ENCODE measurements at regions not wholly inside any gene's neighbourhood (a gene's known extent, or its start where the extent isn't known, plus 50 kb on each side); places are given as distances from the start of the nearest gene placed in this dataset.

DNA sequence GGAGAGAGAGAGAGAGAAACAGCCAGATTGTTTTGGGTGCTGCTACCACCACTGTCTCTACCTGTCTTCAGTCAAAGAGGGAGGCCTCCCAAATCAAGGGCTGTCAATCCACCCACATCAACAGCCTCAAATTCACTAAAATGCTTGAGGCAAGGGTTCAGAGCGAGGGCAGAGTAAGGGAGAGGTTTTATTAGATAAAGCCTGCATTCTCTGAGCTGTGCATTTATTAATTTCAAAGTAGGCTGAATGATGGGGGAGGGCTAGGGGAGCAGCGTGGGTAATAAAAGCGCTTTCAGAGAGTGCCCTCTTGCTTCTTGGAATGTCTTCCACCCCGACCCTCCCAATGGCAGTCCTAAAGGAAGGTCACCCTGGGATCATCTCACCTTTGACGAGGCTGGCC is 636.5 kb upstream of the TBX3 start:
- TF ChIP-seq GATA2 (IDR thresholded peaks at IDR 0.05; ENCODE audit: low read depth, low read length): no peak
- TF ChIP-seq GATA3 (IDR thresholded peaks at IDR 0.05; ENCODE audit: low read depth, low read length): no peak
